HK-2 (cell line): ENCODE measurements at regions not wholly inside any gene's neighbourhood (a gene's known extent, or its start where the extent isn't known, plus 50 kb on each side); places are given as distances from the start of the nearest gene placed in this dataset.

Experiments used
- DNase-seq: peaks from one replicate; pipeline ENCODE4 v3.0.0-alpha.2; 2018; ENCODE audit not compliant: unreplicated experiment

DNA sequence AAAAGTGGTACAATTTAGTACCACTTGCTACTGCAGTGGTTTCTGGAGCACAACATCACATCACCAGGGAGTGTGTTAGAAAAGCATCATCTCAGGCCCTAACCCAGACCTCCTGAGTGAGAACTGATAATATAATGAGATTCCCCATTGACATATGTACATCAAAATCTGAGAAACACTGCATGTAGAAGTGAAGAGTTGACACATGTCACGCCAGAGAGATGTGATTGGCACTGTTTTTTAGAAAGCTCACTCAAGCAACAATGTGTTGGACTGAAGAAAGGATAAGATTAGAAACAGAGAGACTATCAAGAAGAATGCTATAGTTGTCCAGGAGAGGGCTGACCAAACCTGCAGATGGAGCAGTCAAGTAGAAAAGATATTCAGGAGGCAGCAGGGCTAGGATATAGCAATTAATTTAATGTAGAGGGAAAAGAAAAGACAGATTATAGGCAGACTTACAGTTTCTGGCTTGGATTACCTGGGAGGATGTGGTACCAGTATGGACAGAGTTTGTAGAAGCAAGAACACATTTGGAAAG, 324.4 kb upstream of the ADAMTSL1 start:
- no peak for DNase-seq

DNA sequence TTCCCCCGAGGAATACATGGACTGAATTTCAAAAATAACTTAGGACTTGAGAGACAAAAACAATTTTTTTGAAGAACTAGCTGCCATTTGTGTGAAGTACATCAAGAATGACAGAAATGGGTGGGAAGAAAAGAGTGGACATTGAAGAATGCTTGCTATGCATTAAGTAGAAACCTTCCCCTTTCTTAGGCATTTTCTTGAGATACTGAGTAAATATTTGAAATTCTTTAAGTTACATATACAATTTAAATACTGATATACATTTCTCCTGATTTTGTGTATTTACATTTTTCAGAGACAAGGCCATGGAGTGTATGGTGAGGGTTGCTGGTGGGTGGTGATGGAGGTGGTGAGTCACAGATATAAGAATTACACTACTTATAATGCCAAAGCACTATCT, 319.3 kb upstream of the ADAMTSL1 start:
- no peak for DNase-seq

DNA sequence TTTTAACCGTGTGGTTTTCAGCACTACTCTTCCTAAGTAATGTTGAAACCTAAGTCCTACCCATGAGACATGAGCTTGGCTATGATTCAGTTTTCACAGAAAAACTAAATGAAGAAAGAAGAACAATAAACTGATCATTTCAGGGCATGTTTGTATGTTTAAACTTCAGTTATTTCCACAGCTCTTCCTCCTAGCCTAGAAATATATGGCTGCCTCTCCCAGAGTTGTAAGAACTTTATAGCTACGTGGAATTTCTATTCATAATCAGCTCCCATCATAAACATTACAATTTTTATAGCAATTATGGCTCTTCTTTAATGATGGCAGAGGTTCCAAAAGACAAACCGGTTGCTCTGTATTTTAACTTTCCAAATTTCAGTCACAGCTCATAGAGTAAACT, 314.7 kb upstream of the ADAMTSL1 start:
- no peak for DNase-seq

DNA sequence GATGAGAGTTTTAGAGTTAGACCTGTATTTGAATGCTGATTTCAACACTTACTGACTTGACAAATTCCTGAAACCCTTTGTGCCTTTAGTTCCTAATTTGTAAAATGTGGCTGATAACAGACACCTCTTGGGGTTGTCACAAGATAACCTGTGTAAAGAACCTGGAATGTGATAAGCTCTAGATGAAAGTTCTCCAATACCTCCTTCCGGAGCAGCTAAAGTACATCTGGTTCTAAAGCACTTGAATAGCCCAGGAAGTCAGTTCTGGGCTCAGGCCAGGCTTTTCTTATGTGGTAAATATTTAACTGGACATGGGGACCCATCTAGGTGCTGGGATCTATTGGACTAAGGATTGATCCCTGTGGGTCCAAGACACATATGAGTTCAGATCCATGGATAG, 310.8 kb upstream of the ADAMTSL1 start:
- no peak for DNase-seq

DNA sequence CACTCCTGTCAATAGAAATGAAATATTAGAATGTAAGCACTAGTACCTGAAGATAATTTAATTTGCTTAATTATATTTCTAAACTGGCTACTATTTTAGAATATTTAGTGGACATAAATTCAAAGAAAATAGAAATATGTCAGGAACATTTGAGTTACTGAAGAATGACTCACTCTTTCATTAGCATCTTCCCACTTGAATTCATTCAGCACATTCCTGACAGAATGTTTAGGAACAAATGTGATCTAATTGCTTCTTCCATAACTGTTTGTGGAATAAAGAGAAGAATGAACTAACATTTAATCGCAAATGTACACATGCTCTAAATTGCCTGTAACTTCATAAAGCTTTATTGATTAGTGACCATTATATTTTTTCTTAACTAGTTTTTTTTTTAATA, 306.2 kb upstream of the ADAMTSL1 start:
- no peak for DNase-seq

DNA sequence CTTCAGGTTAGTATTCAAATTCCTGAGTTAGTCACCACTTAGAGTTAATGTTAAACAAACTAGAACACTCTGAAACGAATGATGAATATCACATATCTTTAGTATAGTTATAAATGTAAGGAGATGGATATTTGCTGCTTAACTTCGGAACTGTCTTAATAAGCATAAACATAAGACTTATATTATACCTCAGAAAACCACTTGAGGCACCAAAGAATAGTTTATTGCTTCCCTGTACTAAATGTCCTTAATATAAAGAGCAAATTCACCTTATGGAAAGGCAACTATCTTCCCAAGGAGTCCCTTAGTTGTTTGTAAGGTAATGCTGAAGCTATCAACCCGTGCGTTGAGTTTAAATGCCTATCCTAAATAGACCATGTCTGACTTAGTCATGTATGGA, 300.0 kb upstream of the ADAMTSL1 start:
- DNase-seq: no peak

DNA sequence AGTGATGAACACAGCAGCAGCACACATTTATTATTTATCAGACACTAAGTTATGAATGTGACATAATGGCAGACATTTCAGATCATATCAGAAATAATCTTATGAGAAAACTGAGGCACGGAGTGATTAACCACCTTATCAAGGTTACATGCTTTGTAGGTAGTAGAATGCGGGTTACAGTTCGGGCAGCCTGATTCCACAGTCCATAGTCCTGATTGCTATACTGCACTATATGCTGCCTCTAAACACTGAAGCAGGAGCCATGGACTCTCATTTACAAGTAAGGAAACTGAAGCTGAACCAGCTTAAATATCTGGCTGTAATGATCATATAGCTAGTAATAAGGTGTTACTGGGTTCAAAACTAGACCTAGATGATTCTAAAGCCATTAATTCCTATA, 291.3 kb upstream of the ADAMTSL1 start:
- no peak for DNase-seq

DNA sequence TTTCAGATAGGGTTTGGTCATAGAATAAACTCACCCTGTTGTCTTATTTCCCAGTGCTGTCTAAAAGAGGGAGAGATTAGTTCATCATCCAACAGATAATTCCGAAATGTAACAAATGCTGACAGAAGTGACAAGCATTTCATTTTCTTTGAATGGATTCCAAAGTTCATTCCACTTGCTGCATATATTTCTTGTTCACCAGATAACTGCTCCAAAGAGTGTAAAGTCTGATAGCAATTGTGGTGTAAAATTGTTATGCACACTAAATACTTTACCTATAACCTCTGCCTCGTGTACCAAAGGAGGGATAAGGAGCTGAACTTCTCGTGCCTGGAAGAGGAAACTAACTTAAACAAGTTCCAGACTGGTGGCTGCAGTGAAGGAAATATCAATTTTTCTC, 290.0 kb upstream of the ADAMTSL1 start:
- DNase-seq: no peak

DNA sequence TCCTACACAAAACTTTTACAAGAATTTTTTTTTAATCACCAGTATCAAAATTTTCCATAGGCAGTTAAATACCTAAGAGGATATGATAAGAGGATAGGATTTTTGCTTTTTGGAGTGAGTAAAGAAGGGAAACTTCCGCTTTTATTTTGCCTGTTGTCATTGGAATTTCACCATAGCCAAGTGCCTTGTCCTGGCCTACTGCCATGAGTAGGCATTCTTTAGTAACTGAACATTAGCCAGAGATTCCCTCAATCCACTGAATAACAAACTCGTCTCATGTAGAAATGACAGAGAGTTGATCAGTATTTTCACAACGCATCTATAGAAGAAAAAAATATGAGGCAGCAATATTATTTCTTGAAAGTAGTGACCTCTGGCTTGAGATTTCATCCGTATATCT, 289.6 kb upstream of the ADAMTSL1 start:
- no peak for DNase-seq

DNA sequence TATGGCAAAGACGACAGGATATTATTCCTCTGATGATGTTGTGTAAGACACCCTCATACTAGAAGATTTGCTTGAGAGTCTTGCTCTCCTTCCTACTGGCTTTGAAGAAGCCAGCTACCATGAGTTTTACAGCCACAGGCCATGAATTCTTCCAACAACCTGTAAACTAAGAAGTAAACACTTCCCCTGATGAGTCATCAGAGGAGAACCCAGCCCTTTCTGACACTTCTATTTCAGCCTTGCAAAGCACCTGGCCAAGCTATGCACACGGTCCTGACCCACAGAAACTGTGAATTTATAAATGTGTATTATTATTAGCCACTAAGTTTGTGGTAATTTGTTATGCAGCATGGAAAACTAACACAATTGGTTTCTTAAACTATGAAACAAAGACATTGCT, 288.8 kb upstream of the ADAMTSL1 start:
- DNase-seq: no peak

DNA sequence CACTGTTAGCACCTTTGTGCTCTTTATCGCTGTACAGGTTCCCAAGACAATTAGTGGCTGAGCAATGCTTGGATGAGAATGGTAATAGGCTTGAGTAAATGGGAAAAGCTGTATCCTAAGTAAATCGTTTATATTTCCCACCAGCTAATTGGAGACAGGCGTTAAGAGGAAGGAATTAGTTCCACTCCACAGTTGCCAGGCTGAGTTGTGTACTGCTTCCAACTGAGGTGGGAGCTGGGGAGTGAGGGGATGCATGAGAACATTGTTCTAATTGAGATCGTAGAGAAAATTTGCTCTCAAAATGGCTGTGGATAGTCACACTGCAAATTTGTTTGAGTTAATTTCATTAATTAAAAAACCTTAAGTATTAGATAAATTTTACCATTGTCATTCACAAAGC, 285.0 kb upstream of the ADAMTSL1 start:
- no peak for DNase-seq

DNA sequence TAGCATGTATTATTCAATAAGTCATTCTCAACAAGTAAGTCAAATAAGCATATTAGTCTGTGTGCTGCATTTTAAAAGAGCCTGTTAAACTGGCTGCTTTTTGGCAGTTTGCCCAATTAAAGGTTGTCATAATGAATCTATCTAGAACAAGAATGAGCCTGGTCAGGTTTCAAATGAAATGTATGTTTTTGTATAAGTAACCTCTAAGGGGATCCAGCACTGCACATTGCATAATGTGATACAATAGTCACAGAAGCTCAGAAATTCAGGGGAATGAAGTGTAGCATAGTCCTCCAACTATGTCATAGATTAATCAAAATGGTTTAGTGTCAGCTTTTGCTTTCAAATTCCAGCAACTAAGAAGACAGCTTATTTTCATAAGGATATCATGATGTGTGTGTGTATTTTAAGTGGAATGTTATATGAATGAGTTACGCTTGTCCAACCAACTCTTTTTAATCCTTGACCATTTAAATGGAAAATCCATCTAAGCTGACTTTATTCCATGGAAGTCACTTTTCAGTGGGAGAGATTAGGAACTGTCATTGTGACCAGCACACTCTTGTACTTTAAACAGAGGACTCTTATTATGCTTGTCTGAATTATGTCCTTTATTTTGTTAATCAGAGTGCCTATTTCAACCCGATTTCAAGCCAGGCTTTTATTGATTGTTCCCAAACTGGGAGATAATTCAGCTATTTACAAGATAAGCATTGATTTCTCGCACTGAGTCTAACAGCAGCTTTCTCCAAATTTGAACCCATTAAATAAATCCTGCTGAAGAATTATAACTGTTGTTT, 283.9 kb upstream of the ADAMTSL1 start:
- no peak for DNase-seq

DNA sequence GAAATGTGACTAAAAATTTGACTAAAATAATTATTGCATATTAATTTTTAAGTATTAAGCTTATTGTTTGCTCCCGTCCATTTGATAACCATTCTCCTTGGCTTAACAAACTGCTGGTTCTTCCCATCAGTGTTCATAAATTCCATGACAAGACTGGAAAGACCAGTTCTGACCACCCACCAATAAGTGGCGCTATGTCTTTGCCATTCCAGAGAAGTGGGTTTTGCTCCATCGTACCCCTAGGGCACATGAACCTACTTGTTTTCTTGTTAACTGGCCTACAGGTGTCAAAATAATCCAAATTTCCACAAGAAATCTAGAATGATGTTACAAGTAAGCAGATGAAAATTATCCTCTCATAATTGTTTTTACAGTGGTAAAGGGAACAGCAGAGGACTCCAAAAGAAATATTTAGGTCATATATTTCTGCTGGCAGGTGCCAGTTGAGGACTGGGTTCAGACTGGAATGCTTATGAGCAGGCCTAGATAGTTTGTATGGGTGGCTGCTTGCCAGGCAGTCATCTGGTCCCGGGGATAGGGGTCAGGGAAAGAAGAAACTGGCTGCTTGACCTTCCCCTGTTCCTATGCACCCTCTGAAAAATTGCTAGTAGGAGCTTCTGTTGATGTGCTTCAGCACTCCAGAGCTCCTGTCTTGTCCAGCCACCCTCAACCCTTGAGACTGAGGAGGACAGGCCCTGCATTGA, 283.1 kb upstream of the ADAMTSL1 start:
- DNase-seq: no peak

DNA sequence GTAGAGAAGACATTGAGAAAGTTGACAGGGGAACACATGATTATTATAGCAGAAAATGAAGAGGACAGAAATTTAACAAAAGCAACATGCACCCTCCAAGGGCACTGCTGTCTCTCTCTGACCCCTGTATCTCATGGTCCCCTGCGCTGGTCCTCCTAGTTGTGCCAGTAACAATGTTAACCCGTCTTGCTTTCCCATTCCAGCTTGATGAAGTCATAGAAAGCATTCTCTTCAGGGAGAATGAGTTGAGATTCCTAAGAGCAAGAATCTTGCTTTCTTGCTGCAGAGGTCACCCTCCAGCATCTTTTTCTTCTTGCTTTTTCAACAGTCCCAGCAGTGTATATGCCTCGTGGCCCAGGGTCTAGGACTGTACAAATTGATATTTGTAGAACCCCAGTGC, 279.6 kb upstream of the ADAMTSL1 start:
- DNase-seq: no peak

DNA sequence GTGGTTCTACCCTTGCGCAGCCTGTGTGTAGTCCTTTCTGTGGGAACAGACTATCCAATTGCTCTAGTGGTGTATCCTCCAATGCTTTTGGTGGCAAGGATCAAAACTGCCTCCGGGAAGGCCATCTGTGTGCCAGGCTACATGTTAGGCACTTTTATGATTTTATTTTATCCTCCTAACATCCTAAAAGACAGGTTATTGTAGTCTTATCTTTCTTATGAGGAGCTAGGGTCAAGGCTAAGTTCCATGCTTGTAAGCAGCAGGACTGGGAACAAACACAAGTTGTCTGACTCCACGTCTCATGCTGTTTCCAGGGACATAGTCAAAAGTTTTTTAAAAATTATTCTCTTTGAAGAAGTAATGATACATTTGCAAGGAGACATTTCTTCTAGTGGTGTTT, 278.7 kb upstream of the ADAMTSL1 start:
- DNase-seq: no peak

DNA sequence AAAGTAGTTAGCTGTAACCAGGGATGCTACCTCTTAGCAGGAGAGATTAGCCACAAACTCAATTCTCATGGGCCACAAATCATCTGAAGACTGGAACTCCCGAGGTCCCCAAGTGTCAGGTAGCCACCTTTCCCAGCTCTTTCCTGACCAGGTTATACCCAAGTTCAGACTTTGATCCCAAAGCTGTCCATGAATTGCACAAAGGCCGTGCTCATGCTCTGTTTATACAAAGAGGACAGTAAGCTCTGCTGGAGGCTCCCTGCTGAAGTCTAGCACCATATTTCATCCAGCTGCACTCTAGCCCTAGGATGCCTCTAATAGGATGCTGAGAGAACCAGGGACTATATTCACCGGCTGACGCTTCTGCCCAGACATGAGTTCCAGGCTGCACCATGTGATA, 271.0 kb upstream of the ADAMTSL1 start:
- DNase-seq: no peak

DNA sequence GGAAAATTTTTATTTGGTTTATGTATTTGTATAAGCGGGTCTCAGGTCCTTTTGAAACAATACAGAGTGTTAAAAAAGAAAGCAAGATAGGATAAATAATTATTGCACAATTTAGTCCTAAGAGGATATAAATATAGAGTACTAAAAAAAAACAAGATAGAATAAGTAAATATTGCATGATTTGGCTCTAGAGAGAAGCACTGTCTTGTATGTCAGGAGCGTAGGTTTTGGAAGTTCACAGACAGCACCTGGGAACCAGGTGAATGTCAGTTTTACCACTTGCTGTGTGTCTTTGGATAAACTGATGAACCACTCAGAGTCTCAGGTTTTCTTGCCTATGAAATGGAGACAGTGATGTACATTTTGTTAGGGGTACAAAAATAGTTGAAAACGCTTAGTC, 266.2 kb upstream of the ADAMTSL1 start:
- no peak for DNase-seq

DNA sequence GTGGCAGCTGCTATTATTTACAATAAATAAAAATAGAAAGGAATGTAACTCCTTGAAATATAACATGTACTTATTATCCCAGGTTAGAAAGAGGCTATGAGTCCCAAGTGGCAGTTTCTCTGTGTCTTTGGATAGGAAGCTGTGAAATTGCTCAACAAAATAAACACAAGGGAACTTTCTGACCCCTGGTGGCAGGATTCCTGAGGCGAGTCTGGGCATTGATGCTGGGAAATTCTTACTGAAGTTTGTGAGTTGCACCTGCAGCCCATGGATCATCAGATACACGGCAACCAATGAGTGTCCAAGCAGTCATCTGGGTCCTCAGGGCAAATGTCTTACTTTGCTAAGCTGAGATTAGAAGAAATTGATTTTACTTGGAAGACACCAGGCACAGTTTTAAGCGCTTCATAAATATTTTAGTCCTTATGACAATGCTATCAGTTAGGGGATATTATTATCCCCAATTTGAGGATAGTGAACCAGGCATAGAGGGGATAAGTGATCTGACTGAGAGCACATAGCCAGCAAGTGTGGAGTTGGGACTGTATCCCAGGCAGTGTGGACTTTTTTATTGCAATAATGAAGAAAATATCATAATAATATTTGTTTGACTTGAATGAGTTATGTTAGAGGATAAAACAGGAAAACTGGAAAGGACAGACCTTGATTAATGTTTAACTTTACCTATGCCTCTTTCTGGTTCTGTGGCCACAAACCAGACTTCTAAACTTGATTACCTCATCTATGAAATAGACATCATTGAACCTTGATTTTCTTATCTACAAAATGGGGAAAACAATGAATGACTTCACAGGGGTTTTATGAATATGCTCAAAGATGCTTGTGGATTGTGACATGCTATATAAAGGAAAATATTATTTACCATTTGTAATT, 265.5 kb upstream of the ADAMTSL1 start:
- no peak for DNase-seq

DNA sequence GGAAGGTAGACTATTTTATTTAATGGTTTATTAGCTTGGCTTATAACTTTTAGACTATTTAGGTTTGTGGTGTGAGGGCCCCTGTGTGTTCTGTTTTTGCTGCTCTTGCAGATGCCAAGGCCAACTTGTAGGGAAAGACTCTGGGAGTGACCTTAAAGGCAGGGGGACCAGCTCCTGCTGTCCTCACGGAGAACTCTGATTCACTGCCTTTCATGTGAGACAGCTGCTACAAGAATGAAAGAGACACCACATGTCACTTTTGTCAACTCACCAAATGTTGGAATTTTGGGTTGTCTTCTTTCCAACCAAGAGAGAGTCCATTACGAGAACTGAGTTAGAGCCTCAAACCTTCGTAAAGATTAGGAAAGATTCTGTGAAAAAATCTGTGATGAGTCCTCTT, 258.3 kb upstream of the ADAMTSL1 start:
- DNase-seq: no peak

DNA sequence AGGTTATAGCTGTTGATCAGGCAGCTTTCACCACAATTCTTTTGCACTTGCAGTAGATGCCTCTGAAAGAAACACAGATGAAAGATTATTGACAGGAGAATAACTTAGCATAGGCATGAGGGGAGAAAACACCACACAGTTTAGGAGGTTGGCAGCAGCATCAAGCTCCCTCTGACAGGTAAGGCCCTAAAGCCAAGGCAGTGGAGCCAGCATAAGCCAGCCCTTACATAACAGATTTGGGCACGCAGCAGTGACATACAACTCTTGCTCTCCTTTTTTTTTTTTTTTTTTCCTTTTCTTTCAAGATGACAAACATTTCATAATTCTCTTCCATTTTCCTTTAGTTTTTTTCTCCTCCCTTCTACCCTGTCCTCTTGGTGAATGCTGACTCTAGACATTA, 257.6 kb upstream of the ADAMTSL1 start:
- DNase-seq: no peak

DNA sequence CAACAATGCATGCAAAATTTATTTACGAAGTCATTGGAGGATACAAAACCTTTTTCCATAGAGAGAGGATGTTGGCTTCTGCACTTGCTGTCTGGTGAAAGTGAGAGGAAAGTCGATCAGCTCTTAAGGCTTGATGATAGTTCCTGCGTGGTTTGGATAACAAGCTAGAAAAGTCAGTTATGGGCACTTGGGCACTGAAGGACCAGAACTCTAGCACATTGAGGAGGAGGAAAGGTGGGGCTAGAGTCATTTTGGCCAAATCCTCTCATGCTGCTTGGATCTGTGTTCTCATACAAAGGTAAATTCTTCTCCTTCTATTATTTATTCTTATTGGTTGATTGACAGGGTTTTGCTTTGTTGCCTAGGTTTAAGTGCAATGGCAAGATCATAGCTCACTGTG, 245.9 kb upstream of the ADAMTSL1 start:
- no peak for DNase-seq

DNA sequence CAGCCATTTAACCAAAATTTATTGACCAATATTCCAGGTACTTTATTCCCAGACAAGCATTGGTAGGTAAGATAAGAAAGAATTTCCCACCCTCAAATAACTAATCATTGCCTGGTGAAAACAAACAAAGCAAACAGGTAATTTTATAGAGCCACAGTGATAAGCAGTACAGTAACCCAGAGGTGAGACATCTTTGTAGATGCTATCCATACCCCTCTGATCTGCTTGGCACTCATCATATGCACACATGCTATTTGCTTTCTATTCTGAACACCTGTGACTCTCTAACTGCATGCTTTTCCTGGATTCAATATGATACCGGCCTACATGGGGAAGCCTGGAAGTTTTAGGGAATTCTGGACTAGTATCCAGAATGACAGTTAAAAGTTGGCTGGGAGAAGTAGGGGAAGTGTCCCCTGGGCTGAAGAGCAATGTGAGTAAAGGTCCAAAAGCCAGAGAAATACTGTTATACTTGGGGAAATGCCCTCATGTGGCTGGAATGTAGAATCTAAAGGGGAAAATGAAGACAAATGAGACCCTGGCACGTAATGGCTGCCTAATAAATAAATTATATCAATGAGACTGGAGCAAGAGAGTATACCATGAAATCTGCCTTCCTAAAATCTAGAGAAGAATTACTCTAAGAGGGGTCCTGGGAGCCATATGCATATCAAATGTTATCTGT, 243.8 kb upstream of the ADAMTSL1 start:
- DNase-seq: no peak
